ENCODE measurements at regions not wholly inside any gene's neighbourhood (a gene's known extent, or its start where the extent isn't known, plus 50 kb on each side); places are given as distances from the start of the nearest gene placed in this dataset.

DNA sequence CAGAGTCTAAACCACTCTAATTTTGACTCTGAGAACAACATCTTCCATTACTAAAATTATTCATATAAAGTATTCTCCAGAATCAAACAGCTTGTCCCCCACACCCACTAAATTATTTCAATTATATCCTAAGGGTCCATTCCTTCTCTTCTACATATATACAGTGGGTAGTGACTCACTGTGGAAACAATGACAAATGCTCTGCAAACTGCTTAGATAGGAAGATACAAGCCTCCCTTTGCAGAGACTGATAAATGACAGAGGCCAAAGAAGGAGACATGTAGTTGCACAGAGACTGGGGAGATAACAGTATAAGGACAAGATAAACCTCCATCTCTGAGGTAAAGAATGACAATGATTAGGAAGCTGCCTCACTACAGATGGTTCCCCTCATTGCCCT lies 1087.4 kb downstream of the AGBL1 start:
- no peak for DNase-seq

- no peak for DNase-seq
Measured at GRCh38 chr15:87155771-87156170, 1076.1 kb downstream of the AGBL1 start.

GRCh38 chr15:87154761-87155160 lies 1075.1 kb downstream of the AGBL1 start:
- DNase-seq = no peak

DNA sequence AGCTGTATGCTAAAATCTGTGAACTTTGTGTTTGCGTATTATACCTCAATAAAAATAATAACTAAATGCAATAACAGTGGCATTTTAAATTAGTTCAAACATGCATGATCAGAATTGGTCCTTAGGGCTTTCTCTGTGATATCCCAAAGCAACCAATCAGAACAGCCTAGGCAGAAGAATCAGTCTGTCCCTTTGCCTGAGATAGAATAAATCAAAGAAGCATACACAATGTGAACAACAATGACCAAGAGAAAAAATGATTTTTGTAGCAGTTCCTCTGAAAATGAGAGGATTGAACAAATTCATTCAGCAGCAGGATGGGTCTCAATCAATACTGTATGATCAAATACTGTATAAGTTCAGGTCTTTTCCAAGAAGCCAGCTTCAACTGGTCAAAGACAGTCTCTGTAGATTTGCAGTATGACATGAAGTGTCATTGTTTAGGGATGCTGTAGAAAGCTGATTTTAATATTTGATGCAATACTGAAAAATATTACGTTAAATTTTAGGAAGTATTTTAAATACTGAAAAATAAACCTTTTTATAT lies 1071.6 kb downstream of the AGBL1 start:
- no peak for DNase-seq

- DNase-seq = no peak
Measured at GRCh38 chr15:87145696-87146095, 1066.0 kb downstream of the AGBL1 start.

- DNase-seq = no peak
Measured at GRCh38 chr15:87144775-87145174, 1065.1 kb downstream of the AGBL1 start.

- no peak for DNase-seq
Measured at GRCh38 chr15:87142096-87142495, 1062.4 kb downstream of the AGBL1 start.

DNA sequence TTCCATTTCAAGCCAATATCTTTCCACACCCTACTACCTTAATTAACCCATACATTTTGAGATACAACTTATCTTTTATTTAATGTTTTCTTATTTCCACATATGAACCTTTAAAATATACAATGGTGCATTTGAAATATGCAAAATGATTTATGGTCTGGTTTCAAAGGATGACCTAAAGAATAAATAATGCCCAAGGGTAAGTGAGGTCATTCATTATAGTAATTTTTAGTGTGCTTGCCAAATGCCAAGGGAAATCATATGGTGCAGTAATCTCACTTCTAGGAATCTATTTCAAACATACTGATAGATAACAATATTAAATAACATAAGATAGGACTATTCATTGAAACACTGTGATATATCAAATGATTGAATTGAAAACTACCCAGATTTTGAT lies 1055.4 kb downstream of the AGBL1 start:
- DNase-seq = no peak

DNA sequence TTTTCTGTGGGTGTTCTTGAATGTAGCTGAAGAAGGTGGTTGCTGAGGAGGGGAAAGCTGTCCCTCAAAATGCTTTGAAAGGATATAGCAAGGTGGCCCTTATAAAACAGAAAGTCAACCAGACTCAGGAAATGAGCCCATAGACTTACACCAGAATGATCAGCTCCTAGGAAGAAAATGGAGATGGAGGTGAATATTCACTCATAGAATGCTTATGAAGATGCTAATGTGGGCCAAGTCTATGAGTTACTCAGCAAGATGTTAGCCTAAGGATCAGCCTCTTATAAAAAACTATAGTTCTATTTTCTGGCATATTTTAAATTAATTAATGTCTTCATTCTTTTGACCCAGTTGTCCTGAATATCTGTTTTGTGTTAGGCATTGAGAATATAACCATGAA lies 1054.0 kb downstream of the AGBL1 start:
- DNase-seq = no peak

GRCh38 chr15:87131067-87131466 lies 1051.4 kb downstream of the AGBL1 start:
- DNase-seq = no peak

- DNase-seq = no peak
Measured at GRCh38 chr15:87129916-87130315, 1050.2 kb downstream of the AGBL1 start.

DNA sequence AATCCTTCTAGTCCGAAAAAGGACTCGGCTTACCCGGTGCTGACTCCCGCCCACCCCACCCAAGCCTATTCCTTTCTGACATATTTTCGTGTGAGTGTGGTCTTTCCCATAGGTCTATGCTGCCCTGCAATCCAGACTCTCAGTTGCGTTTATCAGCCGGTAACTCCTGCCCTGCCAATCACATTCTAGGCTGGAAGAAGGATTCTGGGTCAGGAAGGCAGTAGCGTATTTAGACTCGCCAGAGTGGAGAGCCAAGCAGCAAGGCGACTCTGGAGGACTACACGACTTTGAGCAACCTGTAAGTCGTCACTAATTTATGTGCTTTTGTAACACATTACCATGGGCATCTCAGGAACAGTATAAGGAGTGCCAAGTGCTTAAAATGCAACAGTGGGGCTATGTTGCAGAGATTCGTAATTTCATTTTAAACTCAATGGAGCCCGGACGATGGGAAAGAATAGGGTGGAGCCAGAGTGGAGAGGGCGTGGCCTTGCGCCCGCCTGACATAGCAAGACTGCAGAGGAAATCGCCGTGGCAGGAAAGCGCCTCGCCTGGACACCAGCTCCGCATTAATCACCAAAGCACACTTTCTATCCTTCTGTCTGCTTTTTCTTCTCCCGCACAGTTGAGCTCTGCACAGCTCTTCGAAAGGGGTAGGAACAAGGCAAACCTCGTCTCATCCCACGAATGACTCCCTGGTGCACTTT lies 1044.2 kb downstream of the AGBL1 start:
- no peak for DNase-seq

GRCh38 chr15:87121336-87121735 lies 1041.7 kb downstream of the AGBL1 start:
- DNase-seq = no peak

GRCh38 chr15:87120555-87120954 lies 1040.9 kb downstream of the AGBL1 start:
- DNase-seq = no peak

- no peak for DNase-seq
Measured at GRCh38 chr15:87118846-87119245, 1039.2 kb downstream of the AGBL1 start.

- no peak for DNase-seq
Measured at GRCh38 chr15:87118435-87118834, 1038.8 kb downstream of the AGBL1 start.

DNA sequence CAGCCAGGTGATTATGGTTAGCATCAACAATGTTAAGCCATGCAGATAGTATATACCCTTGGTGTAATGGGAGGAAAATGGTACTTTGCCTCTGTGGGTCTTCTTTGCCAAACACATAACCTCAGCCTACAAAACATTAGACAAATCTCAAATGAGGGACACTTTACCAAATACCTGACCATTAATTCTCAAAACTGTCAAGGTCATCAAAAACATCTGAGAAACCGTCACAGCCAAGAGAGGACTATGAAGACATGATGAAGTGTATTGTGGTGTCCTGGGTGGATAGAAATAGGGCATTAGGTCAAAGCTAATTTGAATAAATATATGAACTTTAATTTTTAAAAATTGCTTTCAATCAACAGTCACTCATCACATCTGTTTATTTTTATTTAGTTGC lies 1036.1 kb downstream of the AGBL1 start:
- no peak for DNase-seq

DNA sequence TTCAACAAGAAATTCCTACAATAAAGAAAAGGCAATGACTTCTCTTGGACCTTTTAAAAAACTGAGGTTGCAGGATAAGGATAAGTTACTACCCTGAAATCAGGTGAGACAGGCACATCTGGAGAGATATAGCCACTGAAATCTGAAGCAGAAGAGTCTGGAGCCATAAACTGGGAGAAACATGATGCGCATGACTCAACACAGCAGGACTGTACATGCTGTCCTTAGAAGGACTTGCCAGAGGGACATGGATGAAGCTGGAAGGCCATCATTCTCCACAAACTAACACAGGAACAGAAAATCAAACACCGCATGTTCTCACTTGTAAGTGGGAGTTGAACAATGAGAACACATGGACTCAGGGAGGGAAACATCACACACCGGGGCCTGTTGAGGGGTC lies 1020.2 kb downstream of the AGBL1 start:
- no peak for DNase-seq

DNA sequence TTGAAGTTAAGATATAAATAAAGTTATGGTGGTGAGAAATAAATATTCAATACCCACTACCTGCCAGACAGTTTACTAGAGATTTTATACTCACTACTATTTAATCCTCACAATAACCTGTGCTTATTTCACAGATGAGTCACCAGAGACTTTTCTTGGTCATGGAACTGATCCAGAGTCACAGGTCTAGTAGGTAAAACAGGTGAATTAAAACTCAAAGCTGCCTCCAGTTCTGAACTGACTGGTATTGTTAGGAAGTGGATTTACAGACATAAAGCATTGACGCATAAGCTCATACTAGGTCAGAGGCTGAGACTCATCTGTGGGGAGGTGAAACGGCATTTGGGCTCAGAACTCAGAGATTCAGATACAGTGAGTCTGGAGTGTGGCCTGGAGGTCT lies 1009.9 kb downstream of the AGBL1 start:
- no peak for DNase-seq

DNA sequence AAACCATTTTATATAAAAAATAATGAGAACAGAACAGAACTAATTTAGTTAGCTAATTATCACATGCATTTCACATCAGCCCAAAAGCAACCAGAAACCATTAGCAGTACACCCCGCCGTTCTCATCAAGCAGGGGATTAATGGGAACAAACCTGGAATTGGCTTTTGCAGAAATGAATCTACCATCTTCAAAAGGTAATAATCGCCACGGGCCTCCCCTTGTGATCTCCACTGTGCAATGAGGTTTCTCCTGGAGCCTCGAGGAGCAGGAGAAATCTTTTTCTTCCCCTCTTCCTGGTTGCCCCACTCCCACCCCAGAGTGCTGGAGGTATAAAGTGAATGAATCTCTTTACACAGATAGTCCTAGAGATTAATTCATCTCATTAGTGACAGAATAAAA lies 1003.5 kb downstream of the AGBL1 start:
- no peak for DNase-seq

DNA sequence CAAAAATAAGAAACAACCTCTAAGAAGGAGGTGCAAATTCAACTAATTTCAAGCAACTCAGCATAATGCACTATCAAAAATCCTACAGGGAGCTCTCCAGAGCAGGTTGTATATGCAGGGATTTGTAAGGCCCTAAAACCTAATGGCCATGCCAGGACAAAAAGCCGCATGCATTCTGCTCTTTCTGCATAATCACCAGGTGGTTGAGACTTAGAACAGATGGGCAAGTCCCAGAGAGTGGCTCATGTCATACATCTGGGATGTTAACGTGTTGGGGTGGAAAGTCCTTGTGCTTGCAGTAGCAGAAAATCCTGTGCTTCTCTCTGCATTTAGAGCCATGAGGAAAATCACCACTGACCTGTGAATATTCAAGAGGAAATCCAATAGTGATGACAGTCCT lies 1002.9 kb downstream of the AGBL1 start:
- no peak for DNase-seq

DNA sequence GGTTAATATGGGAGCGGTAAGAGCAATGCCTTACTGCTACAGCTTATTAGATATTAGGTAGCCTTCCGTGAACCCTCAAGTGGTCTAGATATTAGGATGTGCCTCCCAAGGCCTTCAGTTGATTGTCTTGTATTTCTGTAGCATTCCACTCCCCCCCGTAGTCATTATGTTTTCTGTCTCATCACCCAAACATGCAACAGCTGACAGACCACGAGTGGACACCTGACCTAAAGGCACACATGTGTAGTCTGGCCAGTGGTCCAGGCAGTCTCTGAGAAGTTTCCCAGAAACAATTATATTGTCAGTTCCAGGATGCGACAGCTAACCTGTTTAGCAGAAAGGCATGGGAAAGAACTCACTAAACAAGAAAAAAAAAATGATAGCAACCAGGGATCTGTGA lies 1000.9 kb downstream of the AGBL1 start:
- DNase-seq = no peak
